ENCODE measurements at regions not wholly inside any gene's neighbourhood (a gene's known extent, or its start where the extent isn't known, plus 50 kb on each side); places are given as distances from the start of the nearest gene placed in this dataset.

DNA sequence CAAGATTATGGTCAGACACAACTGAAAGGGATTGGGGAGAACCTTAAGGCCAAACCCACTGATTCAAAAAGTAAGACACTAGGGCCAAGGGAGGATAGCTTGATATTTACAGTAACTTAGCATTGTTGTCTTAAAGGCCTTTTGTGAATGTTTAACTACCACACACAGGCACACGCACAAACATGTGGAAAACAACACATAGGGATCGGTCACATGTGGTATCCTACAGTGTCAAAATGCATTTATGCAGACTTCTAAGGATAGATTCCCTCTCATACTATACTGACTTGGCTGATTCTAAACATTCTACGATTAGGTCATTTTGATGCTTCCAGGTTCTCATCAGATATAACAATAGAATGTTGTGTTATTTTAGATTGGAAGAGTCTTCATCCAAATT is 638.9 kb upstream of the LRRTM1 start:
- TF ChIP-seq POLR2A (IDR thresholded peaks at IDR 0.05; ENCODE audit: low read length) (no peak), MAZ (IDR thresholded peaks at IDR 0.05; ENCODE audit: borderline replicate concordance, low read depth, low read length) (no peak), CEBPB (IDR thresholded peaks at IDR 0.05) (no peak), EP300 (IDR thresholded peaks at IDR 0.05) (no peak), SREBF2 (IDR thresholded peaks at IDR 0.05) (no peak)
- TF ChIP-seq, protein P1, sequence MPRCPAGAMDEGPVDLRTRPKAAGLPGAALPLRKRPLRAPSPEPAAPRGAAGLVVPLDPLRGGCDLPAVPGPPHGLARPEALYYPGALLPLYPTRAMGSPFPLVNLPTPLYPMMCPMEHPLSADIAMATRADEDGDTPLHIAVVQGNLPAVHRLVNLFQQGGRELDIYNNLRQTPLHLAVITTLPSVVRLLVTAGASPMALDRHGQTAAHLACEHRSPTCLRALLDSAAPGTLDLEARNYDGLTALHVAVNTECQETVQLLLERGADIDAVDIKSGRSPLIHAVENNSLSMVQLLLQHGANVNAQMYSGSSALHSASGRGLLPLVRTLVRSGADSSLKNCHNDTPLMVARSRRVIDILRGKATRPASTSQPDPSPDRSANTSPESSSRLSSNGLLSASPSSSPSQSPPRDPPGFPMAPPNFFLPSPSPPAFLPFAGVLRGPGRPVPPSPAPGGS (IDR thresholded peaks at IDR 0.05) = no peak
- TF ChIP-seq, protein P2, sequence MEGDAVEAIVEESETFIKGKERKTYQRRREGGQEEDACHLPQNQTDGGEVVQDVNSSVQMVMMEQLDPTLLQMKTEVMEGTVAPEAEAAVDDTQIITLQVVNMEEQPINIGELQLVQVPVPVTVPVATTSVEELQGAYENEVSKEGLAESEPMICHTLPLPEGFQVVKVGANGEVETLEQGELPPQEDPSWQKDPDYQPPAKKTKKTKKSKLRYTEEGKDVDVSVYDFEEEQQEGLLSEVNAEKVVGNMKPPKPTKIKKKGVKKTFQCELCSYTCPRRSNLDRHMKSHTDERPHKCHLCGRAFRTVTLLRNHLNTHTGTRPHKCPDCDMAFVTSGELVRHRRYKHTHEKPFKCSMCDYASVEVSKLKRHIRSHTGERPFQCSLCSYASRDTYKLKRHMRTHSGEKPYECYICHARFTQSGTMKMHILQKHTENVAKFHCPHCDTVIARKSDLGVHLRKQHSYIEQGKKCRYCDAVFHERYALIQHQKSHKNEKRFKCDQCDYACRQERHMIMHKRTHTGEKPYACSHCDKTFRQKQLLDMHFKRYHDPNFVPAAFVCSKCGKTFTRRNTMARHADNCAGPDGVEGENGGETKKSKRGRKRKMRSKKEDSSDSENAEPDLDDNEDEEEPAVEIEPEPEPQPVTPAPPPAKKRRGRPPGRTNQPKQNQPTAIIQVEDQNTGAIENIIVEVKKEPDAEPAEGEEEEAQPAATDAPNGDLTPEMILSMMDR (IDR thresholded peaks at IDR 0.05) = no peak
